WERI-Rb-1 (cell line): ENCODE measurements at regions not wholly inside any gene's neighbourhood (a gene's known extent, or its start where the extent isn't known, plus 50 kb on each side); places are given as distances from the start of the nearest gene placed in this dataset.

Experiments
- DNase-seq: peaks from one replicate; pipeline ENCODE4 v3.0.0-alpha.2; 2020
- H3K27ac ChIP-seq: fragments of 250-450 bp; sonication (Bioruptor Pico); 2 replicates; pipeline ENCODE4 v1.5.1; 2020; ENCODE audit warnings: mild to moderate bottlenecking, moderate library complexity
- H3K27me3 ChIP-seq: fragments of 250-450 bp; sonication (Bioruptor Pico); 2 replicates; pipeline ENCODE4 v1.5.1; 2021; ENCODE audit warnings: mild to moderate bottlenecking, low read depth, moderate library complexity; ENCODE audit not compliant: insufficient read depth, severe bottlenecking
- H3K36me3 ChIP-seq: fragments of 250-450 bp; sonication (Bioruptor Pico); 2 replicates; pipeline ENCODE4 v1.5.1; 2020; ENCODE audit warnings: mild to moderate bottlenecking, moderate library complexity
- H3K4me3 ChIP-seq: 2 replicates; pipeline ENCODE4 v1.5.1; 2011; ENCODE audit warnings: low read depth, mild to moderate bottlenecking, control low read depth, low read length
- H3K9me3 ChIP-seq: fragments of 250-450 bp; sonication (Bioruptor Pico); 2 replicates; pipeline ENCODE4 v1.5.1; 2021; ENCODE audit warnings: mild to moderate bottlenecking, moderate library complexity; ENCODE audit not compliant: severe bottlenecking
- TF ChIP-seq, protein P1 (sequence below): IDR thresholded peaks from 2 replicates; pipeline ENCODE4 v1.5.1; 2011; ENCODE audit warnings: low read depth, mild to moderate bottlenecking, control low read depth, inconsistent platforms, low read length

DNA sequence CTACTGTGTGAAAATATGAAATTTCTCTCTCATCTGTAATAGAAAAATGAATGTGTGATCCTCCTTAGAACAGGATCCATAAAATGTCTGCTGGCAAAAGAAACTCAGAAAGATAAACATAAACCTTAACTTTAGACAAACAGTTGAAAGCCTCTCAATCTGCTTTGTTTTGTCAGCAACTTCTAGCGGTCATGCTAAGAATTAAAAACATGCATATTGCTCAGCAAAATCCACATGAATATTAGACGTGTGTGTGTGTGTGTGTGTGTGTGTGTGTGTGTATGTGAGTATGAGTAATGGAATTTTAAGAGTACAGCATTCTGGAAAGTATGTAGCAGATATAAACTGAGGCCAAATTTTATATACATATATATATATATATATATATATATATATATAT lies 1779.2 kb upstream of the MIR17HG start:
- TF ChIP-seq, protein P1, sequence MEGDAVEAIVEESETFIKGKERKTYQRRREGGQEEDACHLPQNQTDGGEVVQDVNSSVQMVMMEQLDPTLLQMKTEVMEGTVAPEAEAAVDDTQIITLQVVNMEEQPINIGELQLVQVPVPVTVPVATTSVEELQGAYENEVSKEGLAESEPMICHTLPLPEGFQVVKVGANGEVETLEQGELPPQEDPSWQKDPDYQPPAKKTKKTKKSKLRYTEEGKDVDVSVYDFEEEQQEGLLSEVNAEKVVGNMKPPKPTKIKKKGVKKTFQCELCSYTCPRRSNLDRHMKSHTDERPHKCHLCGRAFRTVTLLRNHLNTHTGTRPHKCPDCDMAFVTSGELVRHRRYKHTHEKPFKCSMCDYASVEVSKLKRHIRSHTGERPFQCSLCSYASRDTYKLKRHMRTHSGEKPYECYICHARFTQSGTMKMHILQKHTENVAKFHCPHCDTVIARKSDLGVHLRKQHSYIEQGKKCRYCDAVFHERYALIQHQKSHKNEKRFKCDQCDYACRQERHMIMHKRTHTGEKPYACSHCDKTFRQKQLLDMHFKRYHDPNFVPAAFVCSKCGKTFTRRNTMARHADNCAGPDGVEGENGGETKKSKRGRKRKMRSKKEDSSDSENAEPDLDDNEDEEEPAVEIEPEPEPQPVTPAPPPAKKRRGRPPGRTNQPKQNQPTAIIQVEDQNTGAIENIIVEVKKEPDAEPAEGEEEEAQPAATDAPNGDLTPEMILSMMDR = no peak
- Histone ChIP-seq H3K27ac (no peak overlapping the region), H3K36me3 (no peaks in the 10 kb centered on the region), H3K27me3 (no peaks in the 10 kb centered on the region), H3K4me3 (no peak overlapping the region), H3K9me3 (peaks cover 14% of the 10 kb centered on the region)
- no peak for DNase-seq

DNA sequence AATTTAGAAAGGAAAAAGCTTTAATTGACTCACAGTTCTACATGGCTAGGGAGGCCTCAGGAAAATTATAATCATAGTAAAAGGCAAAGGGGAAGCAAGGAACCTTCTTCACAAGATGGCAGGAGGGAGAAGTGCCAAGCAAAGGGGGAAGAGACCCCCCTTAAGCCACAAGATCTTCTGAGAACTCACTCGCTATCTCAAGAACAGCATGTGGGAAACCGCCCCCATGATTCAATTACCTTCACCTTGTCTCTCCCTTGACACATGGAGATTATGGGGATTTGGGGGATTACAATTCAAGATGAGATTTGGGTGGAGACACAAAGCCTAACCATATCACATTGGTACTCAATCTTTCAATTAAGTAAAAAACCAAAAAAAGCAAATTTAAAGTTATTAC lies 1778.7 kb upstream of the MIR17HG start:
- TF ChIP-seq, protein P1 = no peak
- Histone ChIP-seq H3K27ac (no peak overlapping the region), H3K4me3 (no peak overlapping the region), H3K36me3 (no peaks in the 10 kb centered on the region), H3K9me3 (peaks cover 14% of the 10 kb centered on the region), H3K27me3 (no peaks in the 10 kb centered on the region)
- peak; percentile 87 for DNase-seq

GRCh38 chr13:89571676-89572075 lies 1775.8 kb upstream of the MIR17HG start:
- no peaks in the 10 kb centered on the region for H3K27me3 ChIP-seq
- TF ChIP-seq, protein P1 = no peak
- no peaks in the 10 kb centered on the region for H3K36me3 ChIP-seq
- H3K27ac ChIP-seq = no peak overlapping the region
- no peak overlapping the region for H3K4me3 ChIP-seq
- H3K9me3 ChIP-seq = peaks cover 14% of the 10 kb centered on the region
- DNase-seq = no peak

GRCh38 chr13:89574077-89574476 lies 1773.4 kb upstream of the MIR17HG start:
- Histone ChIP-seq H3K27ac (no peak overlapping the region), H3K36me3 (no peaks in the 10 kb centered on the region), H3K4me3 (no peak overlapping the region), H3K27me3 (no peaks in the 10 kb centered on the region), H3K9me3 (peaks cover 14% of the 10 kb centered on the region)
- TF ChIP-seq, protein P1 = no peak
- no peak for DNase-seq

GRCh38 chr13:89577301-89577700 lies 1770.2 kb upstream of the MIR17HG start:
- Histone ChIP-seq H3K4me3 (no peak overlapping the region), H3K9me3 (peaks cover 3% of the 10 kb centered on the region)

More at GRCh38 chr13:89577301-89577700, 1770.2 kb upstream of the MIR17HG start:
- DNase-seq = no peak
- H3K27me3 ChIP-seq = no peaks in the 10 kb centered on the region
- H3K36me3 ChIP-seq = no peaks in the 10 kb centered on the region
- no peak overlapping the region for H3K27ac ChIP-seq
- TF ChIP-seq, protein P1 = no peak
